GM18520 (cell line): ENCODE measurements at regions not wholly inside any gene's neighbourhood (a gene's known extent, or its start where the extent isn't known, plus 50 kb on each side); places are given as distances from the start of the nearest gene placed in this dataset.
"Not testable (repeated sequence)": the region's sequence is repeated elsewhere in the genome, so short reads cannot be mapped to it uniquely, and the experiment has no call there.

Experiments used
- ATAC-seq: cut with Tn5 transposase; IDR thresholded peaks from one replicate; pipeline ENCODE4 v1.9.1; 2021; ENCODE audit not compliant: unreplicated experiment

GRCh38 chrX:2574271-2574670, 73.5 kb upstream of the DHRSX start:
- ATAC-seq = no peak

- no peak for ATAC-seq
Measured at GRCh38 chrX:2572740-2573139, 72.0 kb upstream of the DHRSX start.

GRCh38 chrX:2568125-2568524, 67.3 kb upstream of the DHRSX start:
- no peak for ATAC-seq

GRCh38 chrX:2566055-2566454, 65.3 kb upstream of the DHRSX start:
- ATAC-seq = no peak

- no peak for ATAC-seq
Measured at GRCh38 chrX:2561456-2561855, 60.7 kb upstream of the DHRSX start.

- ATAC-seq = no peak
Measured at GRCh38 chrX:2559124-2559523, 58.3 kb upstream of the DHRSX start.

- no peak for ATAC-seq
Measured at GRCh38 chrX:2554891-2555290, 54.1 kb upstream of the DHRSX start.

- not testable (repeated sequence) for ATAC-seq
Measured at GRCh38 chrX:2554066-2554465, 53.3 kb upstream of the DHRSX start.

GRCh38 chrX:2552621-2553201, 51.9 kb upstream of the DHRSX start:
- ATAC-seq = no peak

GRCh38 chrX:2550328-2551020, 49.7 kb upstream of the DHRSX start:
- no peak for ATAC-seq
